Endodermal cell (in vitro differentiated cells): ENCODE measurements at regions not wholly inside any gene's neighbourhood (a gene's known extent, or its start where the extent isn't known, plus 50 kb on each side); places are given as distances from the start of the nearest gene placed in this dataset.

Source experiments
- DNase-seq: peaks from one replicate; pipeline ENCODE4 v3.0.0-alpha.2; 2017
- H3K27ac ChIP-seq: 2 replicates; pipeline ENCODE4 v1.5.1; 2013; ENCODE audit warnings: mild to moderate bottlenecking, low read depth, low read length, moderate library complexity
- H3K27me3 ChIP-seq: 2 replicates; pipeline ENCODE4 v1.6.1; 2013; ENCODE audit warnings: mild to moderate bottlenecking, low read length, moderate library complexity; ENCODE audit not compliant: insufficient read depth, control insufficient read depth, poor library complexity, severe bottlenecking
- H3K36me3 ChIP-seq: 2 replicates; pipeline ENCODE4 v1.7.0; 2013; ENCODE audit warnings: mild to moderate bottlenecking, low read length, moderate library complexity; ENCODE audit not compliant: control insufficient read depth, insufficient read depth
- H3K4me1 ChIP-seq: one replicate; pipeline ENCODE4 v1.7.0; 2013; ENCODE audit warnings: low read length; ENCODE audit not compliant: control insufficient read depth, insufficient read depth
- H3K4me3 ChIP-seq: 2 replicates; pipeline ENCODE4 v1.5.1; 2013; ENCODE audit warnings: mild to moderate bottlenecking, low read length, moderate library complexity
- H3K9ac ChIP-seq: 2 replicates; pipeline ENCODE4 v1.6.1; 2013; ENCODE audit warnings: mild to moderate bottlenecking, low read length, moderate library complexity; ENCODE audit not compliant: poor library complexity, severe bottlenecking; ENCODE audit errors: extremely low read depth
- H3K9me3 ChIP-seq: 2 replicates; pipeline ENCODE4 v1.6.1; 2013; ENCODE audit warnings: mild to moderate bottlenecking, low read length, moderate library complexity; ENCODE audit not compliant: control insufficient read depth
- H3K27ac Mint-ChIP-seq: 2 replicates; pipeline ENCODE4 v1.8.0; 2020; ENCODE audit warnings: mixed read lengths
- H3K27me3 Mint-ChIP-seq: 2 replicates; pipeline ENCODE4 v1.8.0; 2021; ENCODE audit warnings: mild to moderate bottlenecking, mixed read lengths; ENCODE audit not compliant: insufficient read depth
- H3K36me3 Mint-ChIP-seq: 2 replicates; pipeline ENCODE4 v1.8.0; 2020; ENCODE audit warnings: low read depth, mixed read lengths
- H3K4me1 Mint-ChIP-seq: 2 replicates; pipeline ENCODE4 v1.8.0; 2020; ENCODE audit warnings: mixed read lengths
- H3K4me3 Mint-ChIP-seq: 2 replicates; pipeline ENCODE4 v1.8.0; 2020; ENCODE audit warnings: mild to moderate bottlenecking, moderate library complexity, mixed read lengths
- H3K9me3 Mint-ChIP-seq: 2 replicates; pipeline ENCODE4 v1.8.0; 2020; ENCODE audit warnings: mild to moderate bottlenecking, mixed read lengths
- CTCF ChIP-seq: fragments of 200-600 bp; sonication (generic); conservative IDR thresholded peaks from 2 replicates; pipeline ENCODE4 v1.5.0; 2021; ENCODE audit warnings: antibody characterized with exemption, mild to moderate bottlenecking
- WGBS, 2 experiments: methylation state at CpG; one replicate each; pipeline versions ENCODE4 v1.1.5 to v1.1.7; 2013; ENCODE audit warnings: missing lambda C conversion rate in 2 of 2, mixed read lengths in 1 of 2; ENCODE audit not compliant: insufficient coverage in 1 of 2, insufficient read length in 1 of 2; 5-methylcytosine and 5-hydroxymethylcytosine counted together

GRCh38 chr5:115028557-115028956 is 141.2 kb downstream of the TRIM36 start:
- H3K9me3 ChIP-seq = peaks cover 17% of the 10 kb centered on the region
- Mint-ChIP-seq H3K9me3 (peaks cover 19% of the 10 kb centered on the region), H3K27me3 (peaks cover 3% of the 10 kb centered on the region), H3K4me3 (no peak overlapping the region), H3K36me3 (peaks cover 2% of the 10 kb centered on the region), H3K27ac (no peak overlapping the region), H3K4me1 (no peaks in the 10 kb centered on the region)
- DNase-seq = peak; percentile 55
- H3K4me3 ChIP-seq = no peak overlapping the region
- no peak overlapping the region for H3K9ac ChIP-seq
- H3K27me3 ChIP-seq = no peaks in the 10 kb centered on the region
- no peak for TF ChIP-seq CTCF
- 63 to 79% methylated on average over 4 of the region's 4 CpGs for WGBS, 2 experiments
- H3K27ac ChIP-seq = no peak overlapping the region
- no peaks in the 10 kb centered on the region for H3K4me1 ChIP-seq
- no peaks in the 10 kb centered on the region for H3K36me3 ChIP-seq

GRCh38 chr5:115024922-115025321 is 144.8 kb downstream of the TRIM36 start:
- no peak for TF ChIP-seq CTCF
- Mint-ChIP-seq H3K27me3 (peaks cover 3% of the 10 kb centered on the region), H3K9me3 (no peaks in the 10 kb centered on the region), H3K4me3 (no peak overlapping the region), H3K27ac (no peak overlapping the region), H3K4me1 (no peaks in the 10 kb centered on the region), H3K36me3 (no peaks in the 10 kb centered on the region)
- H3K27ac ChIP-seq = no peak overlapping the region
- H3K27me3 ChIP-seq = no peaks in the 10 kb centered on the region
- no peaks in the 10 kb centered on the region for H3K9me3 ChIP-seq
- no peak overlapping the region for H3K4me3 ChIP-seq
- 83 to 85% methylated on average over 1 of the region's 1 CpG for WGBS, 2 experiments
- H3K9ac ChIP-seq = no peak overlapping the region
- no peaks in the 10 kb centered on the region for H3K4me1 ChIP-seq
- H3K36me3 ChIP-seq = no peaks in the 10 kb centered on the region
- DNase-seq = no peak

GRCh38 chr5:115022303-115022702 is 147.4 kb downstream of the TRIM36 start:
- no peaks in the 10 kb centered on the region for H3K4me1 Mint-ChIP-seq
- no peak for TF ChIP-seq CTCF
- peaks cover 3% of the 10 kb centered on the region for H3K27me3 Mint-ChIP-seq

More at GRCh38 chr5:115022303-115022702, 147.4 kb downstream of the TRIM36 start:
- Mint-ChIP-seq H3K27ac (no peak overlapping the region), H3K36me3 (no peaks in the 10 kb centered on the region), H3K9me3 (no peaks in the 10 kb centered on the region), H3K4me3 (no peak overlapping the region)
- Histone ChIP-seq H3K27me3 (no peaks in the 10 kb centered on the region), H3K27ac (no peak overlapping the region), H3K4me1 (no peaks in the 10 kb centered on the region), H3K4me3 (no peak overlapping the region), H3K36me3 (no peaks in the 10 kb centered on the region), H3K9ac (no peak overlapping the region), H3K9me3 (no peaks in the 10 kb centered on the region)
- no peak for DNase-seq
